ENCODE measurements at regions not wholly inside any gene's neighbourhood (a gene's known extent, or its start where the extent isn't known, plus 50 kb on each side); places are given as distances from the start of the nearest gene placed in this dataset.

DNA sequence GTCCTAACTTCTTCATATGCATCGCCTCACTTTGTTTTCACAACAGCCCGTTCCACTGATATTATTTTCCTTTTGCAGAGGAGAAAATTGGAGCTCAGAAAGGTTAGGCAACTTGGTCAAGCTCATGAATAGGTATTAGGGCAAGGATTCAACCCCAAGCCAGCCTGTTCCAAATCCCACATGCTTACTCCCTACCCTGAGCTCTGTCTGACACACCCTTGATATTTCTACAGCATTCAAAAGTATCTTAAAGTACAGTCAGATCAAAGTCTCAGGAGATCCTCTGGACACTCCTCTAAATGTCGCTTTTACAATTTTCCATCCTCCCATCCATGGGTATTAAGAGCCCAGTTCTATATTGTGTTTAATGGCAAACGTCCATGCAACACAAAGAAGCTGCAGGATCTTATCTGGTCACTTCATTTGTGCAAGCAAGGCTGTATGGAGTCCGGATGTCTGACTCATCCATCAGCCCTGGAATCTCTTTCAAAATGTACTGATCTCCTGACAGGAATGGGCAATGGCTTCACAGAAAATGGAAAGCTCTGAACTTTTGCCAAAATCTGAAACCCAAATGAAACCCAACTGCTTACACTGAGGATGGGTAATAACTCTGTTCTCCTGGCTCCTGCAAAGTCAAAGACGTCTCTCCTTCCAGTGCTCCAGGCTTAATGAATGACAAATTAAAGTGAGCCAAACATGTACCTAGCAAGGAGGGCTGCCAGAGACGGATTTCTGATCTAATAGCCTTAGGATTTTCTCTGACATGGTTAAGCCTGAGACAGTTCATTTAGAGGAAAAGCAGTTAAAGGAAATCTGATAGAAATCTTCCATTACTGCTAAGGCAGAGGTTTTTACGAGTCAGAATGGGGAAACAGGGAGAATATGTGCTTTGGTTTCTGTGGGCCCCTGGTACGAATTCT lies 230.9 kb upstream of the RORA start:
- Histone ChIP-seq H3K14ac (ENCODE audit: insufficient read depth, low read length) (no peak overlapping the region), H3K23ac (ENCODE audit: insufficient read length, low read depth, low read length) (no peak overlapping the region), H2BK20ac (ENCODE audit: low read depth, low read length, poor library complexity, severe bottlenecking) (no peak overlapping the region), H2BK120ac (ENCODE audit: low read depth, low read length, poor library complexity, severe bottlenecking) (no peak overlapping the region), H4K20me1 (ENCODE audit: control insufficient read depth, insufficient read depth, insufficient read length) (no peaks in the 10 kb centered on the region), H3K4ac (ENCODE audit: low read depth, low read length) (no peak overlapping the region), H3K79me1 (ENCODE audit: insufficient read depth, low read depth, low read length, poor library complexity, severe bottlenecking) (no peaks in the 10 kb centered on the region), H3K23me2 (ENCODE audit: insufficient read length, low read depth, low read length, poor library complexity, severe bottlenecking) (no peaks in the 10 kb centered on the region), H3K27ac (ENCODE audit: insufficient read length, low read depth, low read length) (no peak overlapping the region), H2BK15ac (ENCODE audit: low read depth, low read length) (no peak overlapping the region), H3K4me1 (ENCODE audit: insufficient read depth, low read length) (no peaks in the 10 kb centered on the region), H2BK5ac (ENCODE audit: insufficient read length, low read length) (no peak overlapping the region), H3K27me3 (ENCODE audit: insufficient read depth, low read length) (no peaks in the 10 kb centered on the region), H3K18ac (ENCODE audit: insufficient read length, low read depth, low read length) (no peak overlapping the region), H2AK5ac (ENCODE audit: insufficient read length, low read length) (no peak overlapping the region), H3K9ac (ENCODE audit: extremely low read depth, insufficient read length, low read length) (no peak overlapping the region), H3T11ph (ENCODE audit: low read length) (no peak overlapping the region), H4K5ac (ENCODE audit: insufficient read length, low read depth, low read length) (no peak overlapping the region), H2BK12ac (ENCODE audit: insufficient read length, low read depth, low read length) (no peak overlapping the region), H3K9me3 (ENCODE audit: control insufficient read depth, low read depth, low read length) (no peaks in the 10 kb centered on the region), H2AFZ (ENCODE audit: low read length) (no peak overlapping the region), H3K56ac (ENCODE audit: insufficient read length, low read depth, low read length) (no peak overlapping the region), H4K8ac (replicated peaks; ENCODE audit: insufficient read length, low read depth, low read length) (no peak overlapping the region), H3K4me2 (ENCODE audit: insufficient read depth, insufficient read length, low read length) (no peak overlapping the region), H3K79me2 (ENCODE audit: insufficient read depth, low read length) (no peaks in the 10 kb centered on the region), H4K91ac (ENCODE audit: insufficient read length, low read depth, low read length) (no peak overlapping the region)
- WGBS (ENCODE audit: extremely low coverage, insufficient read length, low lambda C conversion rate): no CpG with 5 or more reads among the region's 9 CpGs
- Mint-ChIP-seq H3K4me3 (no peak overlapping the region), H3K27ac (no peak overlapping the region), H3K27me3 (ENCODE audit: low read depth) (no peaks in the 10 kb centered on the region), H3K36me3 (ENCODE audit: insufficient read depth in 1 of 3, low read depth in 3 of 3) (no peaks in the 10 kb centered on the region), H3K9me3 (peaks cover 0 to 1% of the 10 kb centered on the region in 2 experiments; a peak in 1 of 5 replicates), H3K4me1 (no peaks in the 10 kb centered on the region)
- TF ChIP-seq CTCF (conservative IDR thresholded peaks at IDR 0.05): no peak
- no peak for DNase-seq
